PC-3 (cell line): ENCODE measurements at regions not wholly inside any gene's neighbourhood (a gene's known extent, or its start where the extent isn't known, plus 50 kb on each side); places are given as distances from the start of the nearest gene placed in this dataset.

ENCODE experiments used
- ATAC-seq: fragments of 200-7000 bp; cut with Tn5 transposase; 2 replicates; pipeline ENCODE4 v1.9.1; 2020; ENCODE audit warnings: mild to moderate bottlenecking, moderate library complexity
- BruUV-seq: library from RNA; stranded (reverse); fragments of 400-500 nt; replicated peaks from 2 replicates; lab custom pipeline; 2021; lab: Mats Ljungman, UMichigan
- CTCF ChIA-PET: fragments of 300-600 bp; sonication (Branson Sonifier 250); formaldehyde crosslinking; loops from one replicate; lab custom pipeline; 2022; ENCODE audit warnings: antibody characterized with exemption; lab: Charles Lee
- POLR2A ChIA-PET: fragments of 300-600 bp; sonication (Branson Sonifier 250); formaldehyde crosslinking; loops from one replicate; lab custom pipeline; 2022; ENCODE audit warnings: antibody characterized with exemption; ENCODE audit not compliant: unreplicated experiment; lab: Charles Lee
- DNase-seq: peaks from one replicate; pipeline ENCODE4 v3.0.0-alpha.2; 2015
- H2AFZ ChIP-seq: fragments of 300-600 bp; sonication (generic); 2 replicates; pipeline ENCODE4 v1.6.0; 2016; ENCODE audit warnings: antibody characterized with exemption, low read length
- H3F3A ChIP-seq: fragments of 300-600 bp; sonication (generic); one replicate; pipeline ENCODE4 v1.6.0; 2017; ENCODE audit warnings: antibody characterized with exemption, low read length, control low read depth, mild to moderate bottlenecking; ENCODE audit not compliant: unreplicated experiment
- H3K27ac ChIP-seq: fragments of 300-600 bp; sonication (generic); 2 replicates; pipeline ENCODE4 v1.5.1; 2016; ENCODE audit warnings: mild to moderate bottlenecking, low read length
- H3K27me3 ChIP-seq: fragments of 300-600 bp; sonication (generic); 2 replicates; pipeline ENCODE4 v1.6.1; 2016; ENCODE audit warnings: low read length, mixed read lengths
- H3K36me3 ChIP-seq: fragments of 300-600 bp; sonication (generic); 2 replicates; pipeline ENCODE4 v1.6.1; 2016; ENCODE audit warnings: low read depth, mixed run types, low read length, mixed read lengths
- H3K4me1 ChIP-seq: fragments of 300-600 bp; sonication (generic); 2 replicates; pipeline ENCODE4 v1.5.1; 2016; ENCODE audit warnings: low read length; ENCODE audit not compliant: insufficient read depth
- H3K4me2 ChIP-seq: fragments of 300-600 bp; sonication (generic); 2 replicates; pipeline ENCODE4 v1.6.0; 2016; ENCODE audit warnings: low read length
- H3K4me3 ChIP-seq: fragments of 300-600 bp; sonication (generic); 2 replicates; pipeline ENCODE4 v1.5.1; 2016; ENCODE audit warnings: mild to moderate bottlenecking, low read length, mixed read lengths
- H3K79me2 ChIP-seq: fragments of 300-600 bp; sonication (generic); 2 replicates; pipeline ENCODE4 v1.6.1; 2017; ENCODE audit warnings: low read length, mixed read lengths
- H3K9ac ChIP-seq: fragments of 300-600 bp; sonication (generic); 2 replicates; pipeline ENCODE4 v1.6.0; 2016; ENCODE audit warnings: mild to moderate bottlenecking, low read length
- H3K9me2 ChIP-seq: fragments of 300-600 bp; sonication (generic); replicated peaks from 2 replicates; pipeline ENCODE4 v1.6.1; 2016; ENCODE audit warnings: mixed run types, low read length, mixed read lengths
- H3K9me3 ChIP-seq: fragments of 300-600 bp; sonication (generic); 2 replicates; pipeline ENCODE4 v1.6.1; 2016; ENCODE audit warnings: low read length, mixed read lengths
- H4K20me1 ChIP-seq: fragments of 300-600 bp; sonication (generic); 2 replicates; pipeline ENCODE4 v1.6.1; 2016; ENCODE audit warnings: low read length, mixed read lengths
- EZH2 ChIP-seq: fragments of 300-600 bp; sonication (generic); IDR thresholded peaks from one replicate; pipeline ENCODE4 v1.6.1; 2017; ENCODE audit warnings: antibody characterized with exemption, mild to moderate bottlenecking, low read length; ENCODE audit not compliant: unreplicated experiment
- EZH2phosphoT487 ChIP-seq: fragments of 300-600 bp; sonication (generic); IDR thresholded peaks from 2 replicates; pipeline ENCODE4 v1.6.1; 2018; ENCODE audit warnings: mild to moderate bottlenecking, antibody characterized with exemption, low read length, borderline replicate concordance
- intact Hi-C: fragments of 100-400 bp; cut with micrococcal nuclease; formaldehyde crosslinking; loops from 2 replicates; pipeline ENCODE4 v1.9.0; 2023
- TF ChIP-seq, protein P1 (sequence below): fragments of 300-600 bp; sonication (generic); conservative IDR thresholded peaks from 2 replicates; pipeline ENCODE4 v1.5.1; 2017; ENCODE audit warnings: antibody characterized with exemption, low read depth, mild to moderate bottlenecking, low read length

DNA sequence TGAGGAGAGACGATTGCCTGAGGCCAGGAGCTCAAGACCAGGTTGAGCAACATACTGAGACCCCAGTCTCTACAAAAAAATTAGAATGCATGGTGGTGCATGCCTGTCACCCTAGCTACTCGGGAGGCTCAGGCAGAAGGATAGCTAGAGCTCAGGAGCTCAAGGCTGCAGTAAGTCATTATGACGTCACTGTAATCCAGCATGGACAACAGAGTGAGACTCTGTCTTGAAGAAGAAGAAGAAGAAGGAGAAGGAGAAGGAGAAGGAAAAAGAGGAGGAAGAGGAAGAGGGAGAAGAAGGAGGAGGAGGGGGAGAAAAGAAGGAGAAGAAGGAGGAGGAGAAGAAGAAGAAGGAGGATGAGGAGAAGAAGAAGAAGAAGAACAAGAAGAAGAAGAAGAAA lies 519.1 kb downstream of the CDH9 start:
- no peak for DNase-seq
- intact Hi-C loops, result no loop called here
- H3K36me3 ChIP-seq, result no peaks in the 10 kb centered on the region
- H2AFZ ChIP-seq, result no peak overlapping the region
- no peaks in the 10 kb centered on the region for H3K9me2 ChIP-seq
- H3K27ac ChIP-seq, result no peak overlapping the region
- no peaks in the 10 kb centered on the region for H4K20me1 ChIP-seq
- H3K4me2 ChIP-seq, result no peak overlapping the region
- ChIA-PET POLR2A (no interaction called here), CTCF (no interaction called here)
- no peak overlapping the region for H3K9ac ChIP-seq
- H3F3A ChIP-seq, result no peaks in the 10 kb centered on the region
- no peaks in the 10 kb centered on the region for H3K27me3 ChIP-seq
- H3K9me3 ChIP-seq, result no peaks in the 10 kb centered on the region
- no peak for TF ChIP-seq EZH2phosphoT487
- TF ChIP-seq, protein P1, sequence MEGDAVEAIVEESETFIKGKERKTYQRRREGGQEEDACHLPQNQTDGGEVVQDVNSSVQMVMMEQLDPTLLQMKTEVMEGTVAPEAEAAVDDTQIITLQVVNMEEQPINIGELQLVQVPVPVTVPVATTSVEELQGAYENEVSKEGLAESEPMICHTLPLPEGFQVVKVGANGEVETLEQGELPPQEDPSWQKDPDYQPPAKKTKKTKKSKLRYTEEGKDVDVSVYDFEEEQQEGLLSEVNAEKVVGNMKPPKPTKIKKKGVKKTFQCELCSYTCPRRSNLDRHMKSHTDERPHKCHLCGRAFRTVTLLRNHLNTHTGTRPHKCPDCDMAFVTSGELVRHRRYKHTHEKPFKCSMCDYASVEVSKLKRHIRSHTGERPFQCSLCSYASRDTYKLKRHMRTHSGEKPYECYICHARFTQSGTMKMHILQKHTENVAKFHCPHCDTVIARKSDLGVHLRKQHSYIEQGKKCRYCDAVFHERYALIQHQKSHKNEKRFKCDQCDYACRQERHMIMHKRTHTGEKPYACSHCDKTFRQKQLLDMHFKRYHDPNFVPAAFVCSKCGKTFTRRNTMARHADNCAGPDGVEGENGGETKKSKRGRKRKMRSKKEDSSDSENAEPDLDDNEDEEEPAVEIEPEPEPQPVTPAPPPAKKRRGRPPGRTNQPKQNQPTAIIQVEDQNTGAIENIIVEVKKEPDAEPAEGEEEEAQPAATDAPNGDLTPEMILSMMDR, result no peak
- no peak for TF ChIP-seq EZH2
- ATAC-seq, result no peak
- BruUV-seq, result no TSS peak
- no peaks in the 10 kb centered on the region for H3K79me2 ChIP-seq
- H3K4me3 ChIP-seq, result no peak overlapping the region
- H3K4me1 ChIP-seq, result no peaks in the 10 kb centered on the region

DNA sequence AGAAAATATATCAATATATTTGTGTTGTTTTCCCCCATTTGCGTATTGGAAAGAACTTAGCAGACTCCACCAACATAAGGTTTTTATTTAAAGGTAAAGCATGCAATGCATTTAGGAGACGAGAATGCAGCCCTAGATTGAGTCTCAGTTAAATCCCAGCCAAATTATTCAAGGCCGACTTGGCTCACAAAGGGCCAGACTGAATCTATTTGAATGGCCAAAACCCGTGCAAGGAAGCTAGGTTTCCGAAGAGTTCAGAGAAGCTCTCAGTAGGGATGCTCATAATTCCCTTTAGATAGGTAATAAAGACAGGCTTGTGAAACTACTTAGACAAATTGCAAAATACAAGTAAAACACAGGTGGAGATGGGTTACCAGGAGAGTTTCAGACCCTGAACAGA lies 520.3 kb downstream of the CDH9 start:
- no peak overlapping the region for H3K4me3 ChIP-seq
- no peaks in the 10 kb centered on the region for H3K4me1 ChIP-seq
- no peaks in the 10 kb centered on the region for H4K20me1 ChIP-seq
- POLR2A ChIA-PET, result no interaction called here
- H3K36me3 ChIP-seq, result no peaks in the 10 kb centered on the region
- DNase-seq (no peak), ATAC-seq (no peak)
- no peak overlapping the region for H3K27ac ChIP-seq
- BruUV-seq, result no TSS peak
- no peaks in the 10 kb centered on the region for H3K27me3 ChIP-seq
- no peak overlapping the region for H3K9ac ChIP-seq
- H3K9me2 ChIP-seq, result no peaks in the 10 kb centered on the region
- TF ChIP-seq EZH2 (no peak), EZH2phosphoT487 (no peak)
- TF ChIP-seq, protein P1, result no peak
- intact Hi-C loops, result no loop called here
- CTCF ChIA-PET, result no interaction called here
- no peak overlapping the region for H3K4me2 ChIP-seq
- no peaks in the 10 kb centered on the region for H3K9me3 ChIP-seq
- 0 out of 2 replicates have a peak overlapping the region, but pooled peaks have one; percentile 7 for H2AFZ ChIP-seq
- H3K79me2 ChIP-seq, result no peaks in the 10 kb centered on the region
- H3F3A ChIP-seq, result no peaks in the 10 kb centered on the region

DNA sequence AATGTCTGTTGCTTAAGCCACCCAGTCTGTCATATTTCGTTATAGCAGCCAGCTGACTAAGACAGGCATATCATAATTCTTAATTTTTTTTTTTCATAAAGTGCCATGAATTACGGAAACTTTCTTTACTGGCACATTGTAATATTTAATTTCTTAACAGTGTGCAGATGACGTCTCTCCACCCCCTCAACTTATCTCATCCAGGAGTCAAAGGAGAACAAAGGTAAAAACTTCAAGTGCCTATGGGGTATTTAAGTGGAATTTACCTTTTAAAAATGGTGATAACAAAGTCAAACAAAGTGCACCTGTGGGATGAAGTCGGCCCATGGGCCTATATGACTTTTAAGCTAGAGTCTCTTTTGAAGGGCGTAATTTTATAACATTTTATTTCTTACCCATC lies 539.4 kb downstream of the CDH9 start:
- H3K27ac ChIP-seq, result no peak overlapping the region
- CTCF ChIA-PET, result no interaction called here
- H3K27me3 ChIP-seq, result no peaks in the 10 kb centered on the region
- no peak overlapping the region for H3K4me3 ChIP-seq
- no peak overlapping the region for H3K4me2 ChIP-seq
- H4K20me1 ChIP-seq, result no peaks in the 10 kb centered on the region
- no peaks in the 10 kb centered on the region for H3K9me2 ChIP-seq
- no TSS peak for BruUV-seq
- no peaks in the 10 kb centered on the region for H3F3A ChIP-seq
- H2AFZ ChIP-seq, result no peak overlapping the region
- H3K36me3 ChIP-seq, result no peaks in the 10 kb centered on the region
- POLR2A ChIA-PET, result no interaction called here
- H3K9me3 ChIP-seq, result no peaks in the 10 kb centered on the region
- TF ChIP-seq EZH2, result no peak
- TF ChIP-seq, protein P1, result no peak
- TF ChIP-seq EZH2phosphoT487, result no peak
- intact Hi-C loops, result no loop called here
- no peaks in the 10 kb centered on the region for H3K4me1 ChIP-seq
- no peaks in the 10 kb centered on the region for H3K79me2 ChIP-seq
- ATAC-seq, result no peak
- no peak for DNase-seq
- no peak overlapping the region for H3K9ac ChIP-seq
